NT2/D1 (cell line): ENCODE measurements at regions not wholly inside any gene's neighbourhood (a gene's known extent, or its start where the extent isn't known, plus 50 kb on each side); places are given as distances from the start of the nearest gene placed in this dataset.

ENCODE experiments used
- DNase-seq: peaks from one replicate; pipeline ENCODE4 v3.0.0-alpha.2; 2011; ENCODE audit warnings: low read depth, low spot score
- H3K27me3 ChIP-seq: 2 replicates; pipeline ENCODE4 v1.6.0; 2011; ENCODE audit warnings: mild to moderate bottlenecking; ENCODE audit not compliant: insufficient read length, insufficient read depth
- H3K36me3 ChIP-seq: 2 replicates; pipeline ENCODE4 v1.6.1; 2011; ENCODE audit warnings: mild to moderate bottlenecking, low read length, mixed read lengths; ENCODE audit not compliant: insufficient read depth, insufficient read length
- H3K4me1 ChIP-seq: 2 replicates; pipeline ENCODE4 v1.5.1; 2011; ENCODE audit not compliant: insufficient read depth, insufficient read length
- H3K4me3 ChIP-seq: 2 replicates; pipeline ENCODE4 v1.5.1; 2011; ENCODE audit warnings: low read depth; ENCODE audit not compliant: insufficient read length
- H3K9ac ChIP-seq: 2 replicates; pipeline ENCODE4 v1.6.0; 2011; ENCODE audit warnings: low read depth; ENCODE audit not compliant: insufficient read length
- H3K9me3 ChIP-seq: 2 replicates; pipeline ENCODE4 v1.5.1; 2011; ENCODE audit warnings: mild to moderate bottlenecking, low read length; ENCODE audit not compliant: insufficient read depth
- SUZ12 ChIP-seq: IDR thresholded peaks from 2 replicates; pipeline ENCODE4 v1.6.1; 2011; ENCODE audit not compliant: insufficient read length, insufficient read depth; ENCODE audit errors: extremely low read depth
- YY1 ChIP-seq: IDR thresholded peaks from 2 replicates; pipeline ENCODE4 v1.6.1; 2011; ENCODE audit not compliant: insufficient read length, insufficient read depth
- ZNF274 ChIP-seq: IDR thresholded peaks from 2 replicates; pipeline ENCODE4 v1.6.1; 2011; ENCODE audit warnings: mild to moderate bottlenecking, low read depth, low read length

- Histone ChIP-seq H3K9me3 (no peaks in the 10 kb centered on the region), H3K36me3 (no peaks in the 10 kb centered on the region), H3K4me1 (peaks cover 2% of the 10 kb centered on the region), H3K4me3 (no peak overlapping the region), H3K27me3 (peaks cover 2% of the 10 kb centered on the region), H3K9ac (no peak overlapping the region)
- TF ChIP-seq SUZ12 (no peak), YY1 (no peak), ZNF274 (no peak)
- DNase-seq: no peak
Observed at GRCh38 chr5:174614500-174615135, 109.8 kb upstream of the MSX2 start.

GRCh38 chr5:174616036-174616435 lies 108.3 kb upstream of the MSX2 start:
- DNase-seq: no peak
- no peak overlapping the region for H3K4me3 ChIP-seq
- H3K27me3 ChIP-seq: peaks cover 6% of the 10 kb centered on the region
- H3K9ac ChIP-seq: no peak overlapping the region
- no peaks in the 10 kb centered on the region for H3K36me3 ChIP-seq
- no peaks in the 10 kb centered on the region for H3K9me3 ChIP-seq
- TF ChIP-seq ZNF274 (no peak), SUZ12 (no peak), YY1 (no peak)
- peaks cover 2% of the 10 kb centered on the region for H3K4me1 ChIP-seq

DNA sequence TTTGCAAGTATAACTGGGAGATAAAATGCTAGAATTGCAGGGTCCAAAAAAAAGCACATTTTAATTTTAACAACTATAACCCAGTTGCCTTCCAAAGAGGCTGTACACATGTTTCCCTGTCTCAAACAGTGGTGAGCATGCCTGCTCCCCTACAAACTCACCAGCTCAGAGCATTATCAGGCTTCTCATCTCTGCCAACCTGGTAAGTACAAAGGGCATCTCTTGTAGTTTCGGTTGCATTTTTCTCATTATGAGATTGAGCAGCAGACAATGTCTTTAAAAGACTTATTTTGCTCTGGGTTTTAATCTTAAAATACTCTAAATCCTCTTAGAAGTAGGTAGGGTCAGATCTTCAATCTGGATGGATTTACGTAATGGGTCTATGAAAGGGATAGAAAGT lies 107.1 kb upstream of the MSX2 start:
- Histone ChIP-seq H3K36me3 (no peaks in the 10 kb centered on the region), H3K4me1 (no peaks in the 10 kb centered on the region), H3K9me3 (no peaks in the 10 kb centered on the region), H3K9ac (no peak overlapping the region), H3K4me3 (no peak overlapping the region), H3K27me3 (peaks cover 6% of the 10 kb centered on the region)
- TF ChIP-seq SUZ12 (no peak), YY1 (no peak), ZNF274 (no peak)
- DNase-seq: no peak

- H3K9ac ChIP-seq: no peak overlapping the region
- TF ChIP-seq SUZ12 (no peak), YY1 (no peak), ZNF274 (no peak)
- DNase-seq: no peak
- H3K9me3 ChIP-seq: no peaks in the 10 kb centered on the region
- no peaks in the 10 kb centered on the region for H3K4me1 ChIP-seq
- peaks cover 6% of the 10 kb centered on the region for H3K27me3 ChIP-seq
- no peak overlapping the region for H3K4me3 ChIP-seq
- H3K36me3 ChIP-seq: no peaks in the 10 kb centered on the region
Observed at GRCh38 chr5:174617910-174618309, 106.5 kb upstream of the MSX2 start.

DNA sequence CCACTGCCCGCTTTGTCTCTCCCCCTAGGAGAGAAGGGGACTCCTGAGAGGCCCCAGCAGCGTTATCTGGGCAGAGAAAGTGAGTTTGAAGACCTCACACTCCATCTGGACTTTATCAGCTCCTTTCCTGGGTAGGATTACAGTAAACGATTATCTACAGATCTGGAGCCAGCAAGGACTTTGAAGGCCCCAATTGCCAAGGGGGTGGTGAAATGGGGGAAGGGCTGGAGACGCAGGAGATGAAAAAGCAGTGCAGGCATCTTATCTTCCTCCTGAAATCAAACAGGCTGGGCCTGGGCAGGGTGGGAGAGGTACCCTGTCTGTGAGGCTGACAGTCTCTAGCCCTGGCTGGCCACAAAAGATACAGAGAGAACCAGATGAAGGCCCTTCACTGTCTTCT lies 105.8 kb upstream of the MSX2 start:
- H3K4me3 ChIP-seq: no peak overlapping the region
- no peaks in the 10 kb centered on the region for H3K36me3 ChIP-seq
- no peaks in the 10 kb centered on the region for H3K9me3 ChIP-seq
- H3K4me1 ChIP-seq: no peaks in the 10 kb centered on the region
- no peak for DNase-seq
- H3K27me3 ChIP-seq: peaks cover 6% of the 10 kb centered on the region
- H3K9ac ChIP-seq: no peak overlapping the region
- TF ChIP-seq YY1: no peak
- TF ChIP-seq SUZ12: no peak
- TF ChIP-seq ZNF274: no peak

DNA sequence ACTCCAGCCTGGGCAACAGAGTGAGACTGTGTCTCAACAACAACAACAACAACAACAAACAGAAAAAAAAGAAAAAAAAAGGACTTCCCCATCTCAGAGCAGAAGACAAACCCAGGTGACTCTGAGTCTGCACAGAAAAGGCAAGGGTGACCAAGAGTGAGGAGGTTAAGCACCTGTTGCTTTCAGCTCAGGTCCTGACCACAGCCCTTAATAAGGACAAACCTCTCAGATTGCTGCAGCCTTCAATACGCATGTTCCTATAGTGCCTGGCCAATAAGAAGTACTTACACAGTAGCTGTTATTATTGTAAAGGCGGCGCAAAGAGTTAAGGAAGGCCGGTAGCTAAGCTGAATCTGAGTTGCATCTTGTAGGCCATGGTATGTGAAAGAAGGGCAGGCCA lies 102.3 kb upstream of the MSX2 start:
- TF ChIP-seq YY1 (no peak), ZNF274 (no peak), SUZ12 (no peak)
- Histone ChIP-seq H3K27me3 (peaks cover 6% of the 10 kb centered on the region), H3K36me3 (no peaks in the 10 kb centered on the region), H3K9me3 (no peaks in the 10 kb centered on the region), H3K4me3 (no peak overlapping the region), H3K9ac (no peak overlapping the region), H3K4me1 (no peaks in the 10 kb centered on the region)
- no peak for DNase-seq

DNA sequence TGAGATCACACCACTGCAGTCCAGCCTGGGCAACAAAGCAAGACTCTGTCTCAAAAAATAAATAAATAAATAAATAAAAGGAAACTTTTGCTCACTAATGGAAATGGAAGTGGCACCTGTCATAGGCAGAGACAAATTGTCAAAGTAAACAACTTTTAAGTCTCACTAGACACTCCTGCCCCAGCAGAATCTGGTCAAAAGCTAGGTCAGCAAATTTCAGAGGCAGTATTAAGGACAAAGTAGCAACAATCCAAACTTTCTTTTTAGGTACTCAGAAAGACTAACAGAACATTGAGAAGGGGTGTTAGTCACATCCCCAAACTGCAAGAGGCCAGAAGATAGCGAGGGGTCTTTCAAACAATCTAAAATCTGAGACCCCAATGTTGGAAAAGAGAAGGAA lies 101.4 kb upstream of the MSX2 start:
- H3K9ac ChIP-seq: no peak overlapping the region
- H3K27me3 ChIP-seq: peaks cover 6% of the 10 kb centered on the region
- no peak for DNase-seq
- no peaks in the 10 kb centered on the region for H3K9me3 ChIP-seq
- H3K4me1 ChIP-seq: no peaks in the 10 kb centered on the region
- H3K36me3 ChIP-seq: no peaks in the 10 kb centered on the region
- no peak for TF ChIP-seq YY1
- TF ChIP-seq SUZ12: no peak
- TF ChIP-seq ZNF274: no peak
- no peak overlapping the region for H3K4me3 ChIP-seq

- Histone ChIP-seq H3K9ac (no peak overlapping the region), H3K9me3 (no peaks in the 10 kb centered on the region), H3K27me3 (peaks cover 6% of the 10 kb centered on the region), H3K4me3 (no peak overlapping the region), H3K4me1 (no peaks in the 10 kb centered on the region), H3K36me3 (no peaks in the 10 kb centered on the region)
- TF ChIP-seq ZNF274: no peak
- no peak for DNase-seq
Observed at GRCh38 chr5:174623433-174624019, 100.9 kb upstream of the MSX2 start.
